NCI-H2029 treated with DMSO at 0.1 percent for 48 hours (cell line): ENCODE measurements at regions not wholly inside any gene's neighbourhood (a gene's known extent, or its start where the extent isn't known, plus 50 kb on each side); places are given as distances from the start of the nearest gene placed in this dataset.
"Not testable (repeated sequence)": the region's sequence is repeated elsewhere in the genome, so short reads cannot be mapped to it uniquely, and the experiment has no call there.

Source experiments
- DNase-seq: peaks from one replicate; lab custom pipeline; 2025; lab: John Stamatoyannopoulos, UW

GRCh38 chr5:40221796-40222195, 457.9 kb upstream of the PTGER4 start:
- no peak for DNase-seq

GRCh38 chr5:40221255-40221654, 458.5 kb upstream of the PTGER4 start:
- DNase-seq, result no peak

- DNase-seq, result no peak
Measured at GRCh38 chr5:40220260-40220659, 459.5 kb upstream of the PTGER4 start.

GRCh38 chr5:40217553-40217952, 462.2 kb upstream of the PTGER4 start:
- DNase-seq, result no peak

GRCh38 chr5:40210694-40211093, 469.0 kb upstream of the PTGER4 start:
- DNase-seq, result no peak

GRCh38 chr5:40206030-40206429, 473.7 kb upstream of the PTGER4 start:
- DNase-seq, result no peak

- no peak for DNase-seq
Measured at GRCh38 chr5:40204144-40204543, 475.6 kb upstream of the PTGER4 start.

GRCh38 chr5:40202814-40203440, 476.8 kb upstream of the PTGER4 start:
- DNase-seq, result no peak

GRCh38 chr5:40198736-40199135, 481.0 kb upstream of the PTGER4 start:
- DNase-seq, result no peak

- not testable (repeated sequence) for DNase-seq
Measured at GRCh38 chr5:40195574-40195973, 484.1 kb upstream of the PTGER4 start.

GRCh38 chr5:40191150-40191549, 488.6 kb upstream of the PTGER4 start:
- no peak for DNase-seq

GRCh38 chr5:40172721-40173120, 507.0 kb upstream of the PTGER4 start:
- no peak for DNase-seq

- DNase-seq, result no peak
Measured at GRCh38 chr5:40171971-40172370, 507.7 kb upstream of the PTGER4 start.

GRCh38 chr5:40167283-40167682, 512.4 kb upstream of the PTGER4 start:
- no peak for DNase-seq

GRCh38 chr5:40166802-40167201, 512.9 kb upstream of the PTGER4 start:
- no peak for DNase-seq

GRCh38 chr5:40165789-40166728, 513.7 kb upstream of the PTGER4 start:
- no peak for DNase-seq

- no peak for DNase-seq
Measured at GRCh38 chr5:40165106-40165788, 514.5 kb upstream of the PTGER4 start.

- no peak for DNase-seq
Measured at GRCh38 chr5:40160435-40160834, 519.3 kb upstream of the PTGER4 start.

- no peak for DNase-seq
Measured at GRCh38 chr5:40154194-40154593, 525.5 kb upstream of the PTGER4 start.

- no peak for DNase-seq
Measured at GRCh38 chr5:40150896-40151295, 528.8 kb upstream of the PTGER4 start.

- no peak for DNase-seq
Measured at GRCh38 chr5:40141896-40142295, 537.8 kb upstream of the PTGER4 start.

- no peak for DNase-seq
Measured at GRCh38 chr5:40141418-40141817, 538.3 kb upstream of the PTGER4 start.

GRCh38 chr5:40137223-40137622, 542.5 kb upstream of the PTGER4 start:
- no peak for DNase-seq
